ACC112 (cell line): ENCODE measurements at regions not wholly inside any gene's neighbourhood (a gene's known extent, or its start where the extent isn't known, plus 50 kb on each side); places are given as distances from the start of the nearest gene placed in this dataset.

Source experiments
- H2AFZ ChIP-seq: fragments of 200-600 bp; sonication (generic); one replicate; pipeline ENCODE4 v1.6.0; 2017; ENCODE audit warnings: antibody characterized with exemption, low read length; ENCODE audit not compliant: unreplicated experiment
- H3K27ac ChIP-seq: fragments of 200-600 bp; sonication (generic); 2 replicates; pipeline ENCODE4 v1.5.1; 2014; ENCODE audit warnings: low read depth, mild to moderate bottlenecking, antibody characterized with exemption, low read length, moderate library complexity
- H3K27me3 ChIP-seq: fragments of 200-600 bp; sonication (generic); 2 replicates; pipeline ENCODE4 v1.6.1; 2014; ENCODE audit warnings: mild to moderate bottlenecking, antibody characterized with exemption, low read length, moderate library complexity, mixed read lengths; ENCODE audit not compliant: insufficient read depth
- H3K36me3 ChIP-seq: fragments of 200-600 bp; sonication (generic); 2 replicates; pipeline ENCODE4 v1.6.1; 2016; ENCODE audit warnings: mild to moderate bottlenecking, antibody characterized with exemption, low read length, moderate library complexity, mixed read lengths; ENCODE audit not compliant: insufficient read depth
- H3K4me1 ChIP-seq: fragments of 200-600 bp; sonication (generic); one replicate; pipeline ENCODE4 v1.6.1; 2016; ENCODE audit warnings: low read length, mixed read lengths; ENCODE audit not compliant: insufficient read depth, unreplicated experiment, control insufficient read depth
- H3K4me3 ChIP-seq: fragments of 200-600 bp; sonication (generic); 2 replicates; pipeline ENCODE4 v1.5.1; 2014; ENCODE audit warnings: mild to moderate bottlenecking, low read depth, low read length
- H3K79me2 ChIP-seq: fragments of 200-600 bp; sonication (generic); one replicate; pipeline ENCODE4 v1.6.0; 2016; ENCODE audit warnings: low read length; ENCODE audit not compliant: control insufficient read depth, unreplicated experiment, insufficient read depth

- Histone ChIP-seq H2AFZ (no peak overlapping the region), H3K27ac (no peak overlapping the region), H3K79me2 (no peaks in the 10 kb centered on the region), H3K27me3 (no peaks in the 10 kb centered on the region), H3K4me1 (peaks cover 7% of the 10 kb centered on the region), H3K36me3 (no peaks in the 10 kb centered on the region), H3K4me3 (no peak overlapping the region)
These were observed 812.3 kb upstream of the GRAMD2B start for GRCh38 chr5:125610892-125611291.

- Histone ChIP-seq H3K27ac (no peak overlapping the region), H3K27me3 (no peaks in the 10 kb centered on the region), H3K79me2 (no peaks in the 10 kb centered on the region), H3K4me1 (peaks cover 7% of the 10 kb centered on the region), H3K36me3 (no peaks in the 10 kb centered on the region), H2AFZ (no peak overlapping the region), H3K4me3 (no peak overlapping the region)
These were observed 811.7 kb upstream of the GRAMD2B start for GRCh38 chr5:125611541-125611940.

- H3K79me2 ChIP-seq = no peaks in the 10 kb centered on the region
- H3K4me3 ChIP-seq = no peak overlapping the region
- H3K4me1 ChIP-seq = peaks cover under 1% of the 10 kb centered on the region
- no peak overlapping the region for H3K27ac ChIP-seq
- no peaks in the 10 kb centered on the region for H3K36me3 ChIP-seq
- H3K27me3 ChIP-seq = no peaks in the 10 kb centered on the region
- H2AFZ ChIP-seq = no peak overlapping the region
These were observed 811.0 kb upstream of the GRAMD2B start for GRCh38 chr5:125612181-125612721.

- no peaks in the 10 kb centered on the region for H3K27me3 ChIP-seq
- no peak overlapping the region for H3K4me3 ChIP-seq
- no peak overlapping the region for H2AFZ ChIP-seq
- no peak overlapping the region for H3K27ac ChIP-seq
- H3K36me3 ChIP-seq = no peaks in the 10 kb centered on the region
- H3K4me1 ChIP-seq = no peaks in the 10 kb centered on the region
- no peaks in the 10 kb centered on the region for H3K79me2 ChIP-seq
These were observed 810.4 kb upstream of the GRAMD2B start for GRCh38 chr5:125612776-125613175.

GRCh38 chr5:125630237-125630636 is 793.0 kb upstream of the GRAMD2B start:
- Histone ChIP-seq H3K27ac (no peak overlapping the region), H3K4me1 (no peaks in the 10 kb centered on the region), H3K36me3 (no peaks in the 10 kb centered on the region), H3K27me3 (no peaks in the 10 kb centered on the region), H3K4me3 (no peak overlapping the region), H3K79me2 (no peaks in the 10 kb centered on the region), H2AFZ (no peak overlapping the region)

GRCh38 chr5:125633523-125633922 is 789.7 kb upstream of the GRAMD2B start:
- no peaks in the 10 kb centered on the region for H3K36me3 ChIP-seq
- H3K4me3 ChIP-seq = no peak overlapping the region
- no peaks in the 10 kb centered on the region for H3K4me1 ChIP-seq
- no peak overlapping the region for H2AFZ ChIP-seq
- no peaks in the 10 kb centered on the region for H3K27me3 ChIP-seq
- no peaks in the 10 kb centered on the region for H3K79me2 ChIP-seq
- H3K27ac ChIP-seq = no peak overlapping the region

- Histone ChIP-seq H3K4me3 (no peak overlapping the region), H3K36me3 (no peaks in the 10 kb centered on the region), H2AFZ (no peak overlapping the region), H3K79me2 (no peaks in the 10 kb centered on the region), H3K27me3 (no peaks in the 10 kb centered on the region), H3K27ac (no peak overlapping the region), H3K4me1 (no peaks in the 10 kb centered on the region)
These were observed 788.9 kb upstream of the GRAMD2B start for GRCh38 chr5:125634216-125634835.

- Histone ChIP-seq H3K4me1 (no peaks in the 10 kb centered on the region), H3K36me3 (no peaks in the 10 kb centered on the region), H3K4me3 (no peak overlapping the region), H3K27me3 (no peaks in the 10 kb centered on the region), H2AFZ (no peak overlapping the region), H3K79me2 (no peaks in the 10 kb centered on the region), H3K27ac (no peak overlapping the region)
These were observed 783.4 kb upstream of the GRAMD2B start for GRCh38 chr5:125639858-125640257.

- no peaks in the 10 kb centered on the region for H3K36me3 ChIP-seq
- no peaks in the 10 kb centered on the region for H3K4me1 ChIP-seq
- no peaks in the 10 kb centered on the region for H3K79me2 ChIP-seq
- no peak overlapping the region for H3K4me3 ChIP-seq
- no peak overlapping the region for H3K27ac ChIP-seq
- no peaks in the 10 kb centered on the region for H3K27me3 ChIP-seq
- H2AFZ ChIP-seq = no peak overlapping the region
These were observed 770.4 kb upstream of the GRAMD2B start for GRCh38 chr5:125652761-125653160.

- H3K27me3 ChIP-seq = no peaks in the 10 kb centered on the region
- no peak overlapping the region for H3K4me3 ChIP-seq
- no peaks in the 10 kb centered on the region for H3K36me3 ChIP-seq
- no peaks in the 10 kb centered on the region for H3K79me2 ChIP-seq
- no peak overlapping the region for H3K27ac ChIP-seq
- peaks cover 5% of the 10 kb centered on the region for H3K4me1 ChIP-seq
- no peak overlapping the region for H2AFZ ChIP-seq
These were observed 768.8 kb upstream of the GRAMD2B start for GRCh38 chr5:125654392-125654791.

- H2AFZ ChIP-seq = no peak overlapping the region
- no peak overlapping the region for H3K4me3 ChIP-seq
- no peaks in the 10 kb centered on the region for H3K79me2 ChIP-seq
- peaks cover 9% of the 10 kb centered on the region for H3K4me1 ChIP-seq
- no peaks in the 10 kb centered on the region for H3K27me3 ChIP-seq
- H3K36me3 ChIP-seq = no peaks in the 10 kb centered on the region
- no peak overlapping the region for H3K27ac ChIP-seq
These were observed 768.1 kb upstream of the GRAMD2B start for GRCh38 chr5:125655156-125655555.
